ENCODE measurements at regions not wholly inside any gene's neighbourhood (a gene's known extent, or its start where the extent isn't known, plus 50 kb on each side); places are given as distances from the start of the nearest gene placed in this dataset.

GRCh38 chr10:50991456-50992355, 82.6 kb upstream of the PRKG1 start:
- Histone ChIP-seq H3F3A (replicated peaks; ENCODE audit: low read depth) (no peaks in the 10 kb centered on the region), H3K79me2 (replicated peaks; ENCODE audit: insufficient read depth) (no peaks in the 10 kb centered on the region), H2AFZ (peak overlapping the region; percentile 92), H4K20me1 (replicated peaks; ENCODE audit: insufficient read depth) (no peaks in the 10 kb centered on the region), H3K4me3 (peak overlapping the region; percentile 63), H3K4me1 (ENCODE audit: insufficient read depth) (peaks cover 18% of the 10 kb centered on the region), H3K27me3 (ENCODE audit: insufficient read depth) (peaks cover 60% of the 10 kb centered on the region), H3K36me3 (ENCODE audit: insufficient read depth) (no peaks in the 10 kb centered on the region), H3K9me2 (ENCODE audit: insufficient read depth) (no peaks in the 10 kb centered on the region), H3K27ac (ENCODE audit: low read depth) (no peak overlapping the region), H3K4me2 (peak overlapping the region; percentile 81)
- ATAC-seq (peak; percentile 33), DNase-seq (ENCODE audit: low spot score) (peak; percentile 55)
- Mint-ChIP-seq H3K36me3 (ENCODE audit: low read depth) (no peaks in the 10 kb centered on the region), H3K4me1 (peaks cover 12% of the 10 kb centered on the region), H3K9me3 (no peaks in the 10 kb centered on the region), H3K4me3 (peak overlapping the region; percentile 89), H3K27ac (no peak overlapping the region), H3K27me3 (ENCODE audit: insufficient read depth, low read depth, poor library complexity) (peaks cover 35% of the 10 kb centered on the region)
- TF ChIP-seq CTCF (conservative IDR thresholded peaks at IDR 0.05; ENCODE audit: low read depth in 2 of 2) (no peak), POLR2AphosphoS5 (IDR thresholded peaks at IDR 0.05; ENCODE audit: low read depth) (no peak), STAT1 (IDR thresholded peaks at IDR 0.05; ENCODE audit: unreplicated experiment) (no peak), ZNF114 (CRISPR knock-in tag; IDR thresholded peaks at IDR 0.05) (no peak), CREB1 (CRISPR knock-in tag; IDR thresholded peaks at IDR 0.05; ENCODE audit: low read depth) (no peak), NANOG (IDR thresholded peaks at IDR 0.05; ENCODE audit: borderline replicate concordance) (no peak), EZH2phosphoT487 (IDR thresholded peaks at IDR 0.05; ENCODE audit: unreplicated experiment) (no peak), ZNF331 (CRISPR knock-in tag; IDR thresholded peaks at IDR 0.05; ENCODE audit: low read depth) (no peak)
- TF ChIP-seq, protein P1, sequence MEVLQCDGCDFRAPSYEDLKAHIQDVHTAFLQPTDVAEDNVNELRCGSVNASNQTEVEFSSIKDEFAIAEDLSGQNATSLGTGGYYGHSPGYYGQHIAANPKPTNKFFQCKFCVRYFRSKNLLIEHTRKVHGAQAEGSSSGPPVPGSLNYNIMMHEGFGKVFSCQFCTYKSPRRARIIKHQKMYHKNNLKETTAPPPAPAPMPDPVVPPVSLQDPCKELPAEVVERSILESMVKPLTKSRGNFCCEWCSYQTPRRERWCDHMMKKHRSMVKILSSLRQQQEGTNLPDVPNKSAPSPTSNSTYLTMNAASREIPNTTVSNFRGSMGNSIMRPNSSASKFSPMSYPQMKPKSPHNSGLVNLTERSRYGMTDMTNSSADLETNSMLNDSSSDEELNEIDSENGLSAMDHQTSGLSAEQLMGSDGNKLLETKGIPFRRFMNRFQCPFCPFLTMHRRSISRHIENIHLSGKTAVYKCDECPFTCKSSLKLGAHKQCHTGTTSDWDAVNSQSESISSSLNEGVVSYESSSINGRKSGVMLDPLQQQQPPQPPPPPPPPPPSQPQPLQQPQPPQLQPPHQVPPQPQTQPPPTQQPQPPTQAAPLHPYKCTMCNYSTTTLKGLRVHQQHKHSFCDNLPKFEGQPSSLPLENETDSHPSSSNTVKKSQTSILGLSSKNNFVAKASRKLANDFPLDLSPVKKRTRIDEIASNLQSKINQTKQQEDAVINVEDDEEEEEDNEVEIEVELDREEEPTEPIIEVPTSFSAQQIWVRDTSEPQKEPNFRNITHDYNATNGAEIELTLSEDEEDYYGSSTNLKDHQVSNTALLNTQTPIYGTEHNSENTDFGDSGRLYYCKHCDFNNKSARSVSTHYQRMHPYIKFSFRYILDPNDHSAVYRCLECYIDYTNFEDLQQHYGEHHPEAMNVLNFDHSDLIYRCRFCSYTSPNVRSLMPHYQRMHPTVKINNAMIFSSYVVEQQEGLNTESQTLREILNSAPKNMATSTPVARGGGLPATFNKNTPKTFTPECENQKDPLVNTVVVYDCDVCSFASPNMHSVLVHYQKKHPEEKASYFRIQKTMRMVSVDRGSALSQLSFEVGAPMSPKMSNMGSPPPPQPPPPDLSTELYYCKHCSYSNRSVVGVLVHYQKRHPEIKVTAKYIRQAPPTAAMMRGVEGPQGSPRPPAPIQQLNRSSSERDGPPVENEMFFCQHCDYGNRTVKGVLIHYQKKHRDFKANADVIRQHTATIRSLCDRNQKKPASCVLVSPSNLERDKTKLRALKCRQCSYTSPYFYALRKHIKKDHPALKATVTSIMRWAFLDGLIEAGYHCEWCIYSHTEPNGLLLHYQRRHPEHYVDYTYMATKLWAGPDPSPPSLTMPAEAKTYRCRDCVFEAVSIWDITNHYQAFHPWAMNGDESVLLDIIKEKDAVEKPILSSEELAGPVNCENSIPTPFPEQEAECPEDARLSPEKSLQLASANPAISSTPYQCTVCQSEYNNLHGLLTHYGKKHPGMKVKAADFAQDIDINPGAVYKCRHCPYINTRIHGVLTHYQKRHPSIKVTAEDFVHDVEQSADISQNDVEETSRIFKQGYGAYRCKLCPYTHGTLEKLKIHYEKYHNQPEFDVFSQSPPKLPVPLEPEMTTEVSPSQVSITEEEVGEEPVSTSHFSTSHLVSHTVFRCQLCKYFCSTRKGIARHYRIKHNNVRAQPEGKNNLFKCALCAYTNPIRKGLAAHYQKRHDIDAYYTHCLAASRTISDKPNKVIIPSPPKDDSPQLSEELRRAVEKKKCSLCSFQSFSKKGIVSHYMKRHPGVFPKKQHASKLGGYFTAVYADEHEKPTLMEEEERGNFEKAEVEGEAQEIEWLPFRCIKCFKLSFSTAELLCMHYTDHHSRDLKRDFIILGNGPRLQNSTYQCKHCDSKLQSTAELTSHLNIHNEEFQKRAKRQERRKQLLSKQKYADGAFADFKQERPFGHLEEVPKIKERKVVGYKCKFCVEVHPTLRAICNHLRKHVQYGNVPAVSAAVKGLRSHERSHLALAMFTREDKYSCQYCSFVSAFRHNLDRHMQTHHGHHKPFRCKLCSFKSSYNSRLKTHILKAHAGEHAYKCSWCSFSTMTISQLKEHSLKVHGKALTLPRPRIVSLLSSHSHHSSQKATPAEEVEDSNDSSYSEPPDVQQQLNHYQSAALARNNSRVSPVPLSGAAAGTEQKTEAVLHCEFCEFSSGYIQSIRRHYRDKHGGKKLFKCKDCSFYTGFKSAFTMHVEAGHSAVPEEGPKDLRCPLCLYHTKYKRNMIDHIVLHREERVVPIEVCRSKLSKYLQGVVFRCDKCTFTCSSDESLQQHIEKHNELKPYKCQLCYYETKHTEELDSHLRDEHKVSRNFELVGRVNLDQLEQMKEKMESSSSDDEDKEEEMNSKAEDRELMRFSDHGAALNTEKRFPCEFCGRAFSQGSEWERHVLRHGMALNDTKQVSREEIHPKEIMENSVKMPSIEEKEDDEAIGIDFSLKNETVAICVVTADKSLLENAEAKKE (CRISPR knock-in tag; IDR thresholded peaks at IDR 0.05) = no peak
- TF ChIP-seq, protein P2, sequence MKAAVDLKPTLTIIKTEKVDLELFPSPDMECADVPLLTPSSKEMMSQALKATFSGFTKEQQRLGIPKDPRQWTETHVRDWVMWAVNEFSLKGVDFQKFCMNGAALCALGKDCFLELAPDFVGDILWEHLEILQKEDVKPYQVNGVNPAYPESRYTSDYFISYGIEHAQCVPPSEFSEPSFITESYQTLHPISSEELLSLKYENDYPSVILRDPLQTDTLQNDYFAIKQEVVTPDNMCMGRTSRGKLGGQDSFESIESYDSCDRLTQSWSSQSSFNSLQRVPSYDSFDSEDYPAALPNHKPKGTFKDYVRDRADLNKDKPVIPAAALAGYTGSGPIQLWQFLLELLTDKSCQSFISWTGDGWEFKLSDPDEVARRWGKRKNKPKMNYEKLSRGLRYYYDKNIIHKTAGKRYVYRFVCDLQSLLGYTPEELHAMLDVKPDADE (IDR thresholded peaks at IDR 0.05) = no peak

Data from GM23338 (cell line).